Activated T-helper 1 cell treated with anti-CD3 and anti-CD28 coated beads, Interleukin-2, amount 50 U/mL, for 16 hours (primary cell): ENCODE measurements at regions not wholly inside any gene's neighbourhood (a gene's known extent, or its start where the extent isn't known, plus 50 kb on each side); places are given as distances from the start of the nearest gene placed in this dataset.

Source experiments
- DNase-seq, 2 donors: peaks; one replicate each; pipeline ENCODE4 v3.0.0-alpha.2; 2020; ENCODE audit warnings: low read depth in 1 of 2, low spot score in 1 of 2

- DNase-seq: no peak
Observed at GRCh38 chr15:91471468-91471867, 371.4 kb downstream of the SV2B start.

DNA sequence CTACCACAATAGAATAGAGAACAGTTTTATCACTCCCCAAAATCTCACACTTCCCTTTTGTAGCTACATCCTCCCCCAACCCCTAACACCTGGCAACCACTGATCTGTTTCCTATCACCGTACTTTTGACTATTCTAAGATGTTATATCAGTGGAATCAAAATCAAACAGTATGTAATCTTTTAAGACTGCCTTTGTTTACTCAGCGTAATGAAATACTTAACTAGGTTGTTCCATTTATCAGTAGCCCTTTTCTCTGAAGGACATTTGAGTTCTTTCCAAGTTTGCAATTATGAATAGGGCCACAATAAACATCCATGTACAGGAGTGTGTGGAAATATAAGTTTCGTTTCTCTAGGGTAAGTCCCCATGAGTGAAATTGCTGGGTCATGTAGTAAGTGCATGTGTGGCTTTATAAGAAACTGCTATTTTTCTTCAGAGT lies 372.3 kb downstream of the SV2B start:
- DNase-seq: no peak

DNA sequence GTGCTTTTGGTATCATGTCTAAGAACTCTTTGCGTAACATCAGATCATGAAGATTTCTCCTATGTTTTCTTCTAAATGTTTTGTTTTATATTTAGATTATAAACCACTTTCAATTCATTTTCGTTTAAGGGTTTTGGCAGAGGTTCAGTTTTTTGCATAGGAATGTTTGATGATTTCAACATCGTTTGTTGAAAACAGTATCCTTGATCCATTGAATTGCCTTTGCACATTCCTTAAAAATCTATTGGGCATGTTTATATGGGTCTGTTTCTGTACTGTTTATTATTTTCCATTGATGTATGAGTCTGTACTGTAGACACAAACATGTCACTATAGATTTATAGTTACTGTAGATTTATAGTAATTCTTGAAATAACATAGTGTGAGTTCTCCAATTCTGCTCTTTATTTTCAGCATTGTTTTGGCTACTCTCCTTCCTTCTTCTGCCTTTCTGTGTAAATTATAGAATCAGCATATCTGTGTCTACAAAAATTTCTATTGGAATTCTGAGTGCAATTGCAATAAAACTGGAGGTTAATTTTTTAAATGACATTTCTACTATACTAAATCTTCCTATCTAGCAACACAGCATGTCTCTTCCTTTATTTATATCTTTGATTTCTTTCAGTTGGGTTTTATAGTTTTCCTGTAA lies 374.0 kb downstream of the SV2B start:
- DNase-seq: no peak

DNA sequence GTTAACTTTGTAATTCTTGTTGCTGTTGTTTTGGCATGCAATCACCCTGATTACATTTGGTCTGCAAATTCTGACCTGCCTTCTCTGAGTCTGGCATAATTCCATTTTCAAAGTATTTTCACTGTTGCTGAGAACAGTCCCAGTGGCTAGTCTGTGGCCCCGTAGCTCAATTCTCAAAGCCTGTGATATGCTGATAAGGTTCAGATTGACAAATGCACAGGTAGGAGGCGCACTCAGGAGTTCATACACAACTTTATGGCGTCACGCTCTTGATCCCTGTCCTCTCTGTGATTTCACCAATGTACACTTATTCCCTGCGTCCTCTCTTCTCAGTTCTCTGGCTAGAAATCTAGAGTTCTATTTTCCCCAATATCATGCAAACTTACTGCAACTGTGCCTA lies 376.6 kb upstream of the SLCO3A1 start:
- no peak for DNase-seq

GRCh38 chr15:91478717-91479191 lies 374.8 kb upstream of the SLCO3A1 start:
- no peak for DNase-seq

- DNase-seq: no peak
Observed at GRCh38 chr15:91480426-91480825, 373.1 kb upstream of the SLCO3A1 start.

DNA sequence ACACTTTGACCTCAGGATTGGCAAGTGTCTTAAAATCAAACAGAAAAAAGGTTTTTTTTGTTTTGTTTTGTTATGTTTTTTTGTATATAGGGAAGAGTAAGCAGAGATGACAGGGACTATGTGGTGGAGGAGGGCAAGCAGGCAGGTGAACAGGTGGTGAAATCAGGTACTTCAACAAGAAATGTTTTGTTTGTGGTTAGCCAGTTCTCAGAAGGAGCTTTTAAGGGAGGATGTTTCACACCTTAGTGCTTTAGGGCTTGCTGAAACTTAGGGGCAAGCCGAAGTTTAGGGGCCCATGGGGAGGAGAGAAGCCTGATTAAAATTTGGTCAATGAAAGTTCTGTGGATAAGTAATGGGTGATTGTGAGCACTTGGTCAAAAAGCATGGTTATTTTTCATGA lies 370.7 kb upstream of the SLCO3A1 start:
- no peak for DNase-seq

DNA sequence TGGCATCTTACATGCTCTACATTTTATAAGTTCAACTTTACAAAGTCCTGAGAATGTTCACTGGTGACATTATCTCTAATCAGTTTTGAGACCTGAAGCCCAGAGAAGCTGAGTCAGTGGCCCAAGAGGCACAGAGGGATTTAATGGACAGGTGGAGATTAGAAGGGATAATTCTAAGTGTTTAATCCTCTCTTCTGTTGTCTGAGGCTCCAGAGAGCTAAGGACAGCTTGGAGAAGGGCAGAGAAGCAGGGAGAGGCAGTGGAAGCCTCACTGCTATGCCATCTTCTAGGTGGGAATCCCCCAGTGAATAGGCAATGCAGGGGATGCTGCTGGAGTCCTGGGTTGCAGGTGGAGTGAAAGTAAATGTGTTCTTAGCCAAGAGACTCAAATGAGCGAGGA lies 369.4 kb upstream of the SLCO3A1 start:
- DNase-seq: no peak

GRCh38 chr15:91488452-91488851 lies 365.1 kb upstream of the SLCO3A1 start:
- no peak for DNase-seq

GRCh38 chr15:91490211-91490610 lies 363.3 kb upstream of the SLCO3A1 start:
- no peak for DNase-seq

DNA sequence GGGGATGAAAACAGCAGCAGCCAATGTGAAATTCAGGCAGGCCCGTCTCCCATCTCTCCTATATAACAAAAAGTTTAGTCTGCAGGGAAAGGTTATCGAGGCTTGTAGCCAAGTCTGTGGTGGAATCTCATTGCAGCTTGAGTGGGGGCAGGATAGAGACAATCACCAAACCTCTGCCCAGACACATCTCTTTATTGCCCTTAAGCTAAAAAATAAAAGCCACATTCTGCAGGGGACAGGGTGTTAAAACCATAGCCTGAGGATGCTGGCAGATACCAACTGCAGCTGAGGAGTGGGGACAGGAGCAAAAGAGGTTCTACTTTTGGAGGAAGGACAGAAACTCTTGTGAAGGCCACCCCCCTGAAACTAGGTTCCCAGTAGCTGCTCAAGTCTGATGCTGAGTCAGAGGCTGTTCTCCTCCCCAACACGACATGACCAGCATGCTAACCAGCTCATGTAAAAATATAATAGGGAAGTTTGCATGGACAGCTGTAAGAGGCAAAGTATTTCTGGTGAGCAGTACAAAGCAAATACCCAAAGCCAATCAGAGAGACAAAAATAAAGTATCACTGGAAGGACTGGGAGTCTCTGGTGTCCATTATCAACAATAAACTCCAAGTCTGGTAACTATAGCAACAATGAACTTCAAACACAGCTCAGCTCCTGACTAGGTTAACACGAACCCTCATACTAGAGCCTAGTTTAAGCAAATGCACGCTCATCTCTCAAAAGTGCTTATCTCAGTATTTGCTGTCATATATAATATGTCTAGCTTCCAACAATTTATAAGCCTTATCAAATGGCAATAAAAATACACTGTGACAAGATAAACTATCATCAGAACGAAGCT lies 362.2 kb upstream of the SLCO3A1 start:
- DNase-seq: no peak

DNA sequence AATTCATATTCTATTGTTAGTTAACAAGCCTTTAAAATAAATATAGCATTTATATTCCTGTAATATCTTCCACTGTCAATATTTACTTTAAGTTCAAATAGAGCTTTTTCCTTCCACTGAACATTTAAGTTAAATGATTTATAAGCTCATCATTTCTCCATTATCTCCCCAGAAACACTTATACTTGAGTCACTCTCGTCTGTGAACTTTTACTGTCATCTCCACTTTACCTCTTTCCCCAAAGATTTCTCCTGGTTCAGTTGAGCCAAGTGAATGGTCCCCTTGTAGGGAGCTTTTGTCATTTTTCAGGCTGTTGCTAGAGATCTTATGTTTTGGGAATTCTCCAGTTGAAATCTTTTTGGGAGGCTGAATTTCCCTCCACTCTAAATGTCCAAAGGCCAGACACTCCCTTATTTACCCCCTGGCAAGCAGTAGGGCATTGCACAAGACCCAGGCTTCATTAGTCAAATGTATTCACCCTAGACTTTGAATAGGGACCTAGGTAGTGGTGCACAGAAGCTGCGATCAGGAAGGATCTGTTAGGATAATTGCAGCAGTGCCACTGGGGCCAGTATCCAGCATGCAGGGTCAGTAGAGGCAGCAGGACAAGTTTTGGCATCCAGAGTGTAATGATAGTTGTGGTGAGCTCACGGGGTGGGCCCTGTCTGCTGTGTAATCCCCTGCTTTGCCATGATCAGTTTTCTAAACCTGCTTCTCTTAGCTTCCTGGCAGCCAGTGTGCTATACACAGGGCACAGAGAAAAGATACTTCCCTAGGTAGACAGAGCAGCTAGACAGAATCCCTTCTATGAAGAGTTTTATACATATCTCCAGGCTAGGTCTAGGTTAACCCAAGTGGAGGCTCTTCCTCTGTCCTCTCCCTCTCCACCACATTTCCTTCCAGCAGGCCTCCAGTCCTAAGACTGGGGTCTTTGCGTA lies 356.5 kb upstream of the SLCO3A1 start:
- DNase-seq: no peak

- DNase-seq: no peak
Observed at GRCh38 chr15:91498046-91498748, 355.3 kb upstream of the SLCO3A1 start.

DNA sequence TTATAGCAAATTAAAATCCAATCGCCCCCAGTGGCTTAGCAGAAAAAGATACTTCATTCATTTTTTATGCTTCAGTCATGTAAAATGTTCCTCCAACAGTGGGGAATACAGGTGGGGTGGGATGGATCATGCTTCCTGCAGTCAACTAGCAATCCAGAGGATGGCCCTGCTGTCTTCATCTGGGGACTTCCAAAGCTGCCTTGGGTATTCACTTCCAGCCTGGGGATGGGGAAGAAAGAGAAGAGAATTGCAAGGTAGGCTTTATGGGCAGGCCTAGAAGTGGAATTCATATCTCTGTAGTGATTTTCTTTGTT lies 354.8 kb upstream of the SLCO3A1 start:
- no peak for DNase-seq

DNA sequence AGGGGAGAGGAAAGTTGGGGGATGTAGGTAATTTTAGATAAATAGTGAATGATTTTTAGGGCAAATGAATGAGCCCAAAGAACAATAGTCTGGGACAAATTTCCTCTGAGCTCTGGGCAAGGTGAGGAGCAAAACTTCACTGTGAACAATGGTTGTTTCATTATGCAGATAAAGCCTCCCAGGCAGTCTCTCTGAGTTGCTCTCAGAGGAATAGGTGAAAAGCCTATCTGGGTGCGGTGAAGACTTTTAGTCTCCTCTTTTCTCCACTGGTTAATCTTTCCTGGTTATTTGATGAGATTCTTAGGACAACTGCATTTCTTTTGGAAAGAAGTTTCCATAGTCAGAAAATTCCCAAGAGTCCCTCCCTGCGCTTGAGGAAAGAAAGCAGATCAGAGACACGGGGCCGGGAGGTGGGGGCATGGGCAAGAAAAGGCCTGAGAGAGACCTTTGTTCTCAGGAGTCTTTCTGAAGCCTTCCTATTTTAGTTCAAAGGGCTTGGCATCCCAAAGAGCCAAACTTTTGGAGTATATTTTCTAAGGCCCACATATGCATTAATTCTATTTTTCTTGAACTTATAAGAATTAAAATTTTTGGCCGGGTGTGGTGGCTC lies 353.6 kb upstream of the SLCO3A1 start:
- no peak for DNase-seq

DNA sequence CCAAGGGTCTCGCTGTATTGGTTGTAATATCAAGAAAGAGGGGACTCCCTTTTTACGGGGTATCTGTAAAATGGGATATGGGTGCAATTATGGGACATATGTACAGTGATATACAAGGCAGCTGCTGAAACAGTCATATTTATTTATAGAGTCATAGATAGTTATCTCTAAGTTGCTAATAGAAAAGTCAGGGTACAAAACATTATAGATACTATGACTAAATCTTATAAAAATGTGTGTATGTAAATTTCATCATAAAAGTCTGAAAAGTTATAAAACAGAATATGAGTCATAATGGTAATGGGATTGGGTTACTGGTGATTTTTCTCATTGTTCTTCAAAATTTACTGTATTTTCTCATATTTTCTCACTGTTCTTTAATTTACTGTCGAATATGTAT lies 344.9 kb upstream of the SLCO3A1 start:
- DNase-seq: no peak

DNA sequence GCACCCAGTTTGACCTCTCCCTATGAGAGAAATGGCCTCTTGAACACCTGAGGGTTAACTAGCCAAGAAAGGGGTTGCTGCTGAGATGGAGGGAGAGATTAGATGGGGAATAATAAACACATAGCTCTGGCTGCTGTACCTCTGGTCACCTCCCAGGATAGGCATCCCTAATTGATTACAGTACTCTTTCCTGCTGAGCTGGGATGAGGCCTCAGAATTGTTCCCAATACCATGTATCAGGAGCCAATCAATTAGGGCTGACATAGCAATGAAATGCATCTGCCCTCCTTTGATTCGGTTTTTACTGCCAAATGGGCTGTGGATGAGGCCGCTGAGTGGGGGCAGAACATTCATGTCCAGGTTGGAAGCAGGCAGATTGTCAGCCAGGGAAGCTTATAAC lies 339.4 kb upstream of the SLCO3A1 start:
- DNase-seq: no peak

- no peak for DNase-seq
Observed at GRCh38 chr15:91515188-91515754, 338.2 kb upstream of the SLCO3A1 start.

GRCh38 chr15:91516866-91517265 lies 336.6 kb upstream of the SLCO3A1 start:
- DNase-seq: no peak

GRCh38 chr15:91517491-91518200 lies 335.9 kb upstream of the SLCO3A1 start:
- DNase-seq: no peak
